ENCODE measurements at regions not wholly inside any gene's neighbourhood (a gene's known extent, or its start where the extent isn't known, plus 50 kb on each side); places are given as distances from the start of the nearest gene placed in this dataset.

- no peak for TF ChIP-seq CTCF (conservative IDR thresholded peaks at IDR 0.05; ENCODE audit: low read depth, low read length)
- TF ChIP-seq EZH2phosphoT487 (IDR thresholded peaks at IDR 0.05; ENCODE audit: borderline replicate concordance, low read length) = no peak
- no peak for TF ChIP-seq EZH2 (IDR thresholded peaks at IDR 0.05; ENCODE audit: low read length, unreplicated experiment)
Measured at GRCh38 chr2:57804971-57805370, 241.6 kb upstream of the VRK2 start.
